ENCODE measurements at regions not wholly inside any gene's neighbourhood (a gene's known extent, or its start where the extent isn't known, plus 50 kb on each side); places are given as distances from the start of the nearest gene placed in this dataset.

DNA sequence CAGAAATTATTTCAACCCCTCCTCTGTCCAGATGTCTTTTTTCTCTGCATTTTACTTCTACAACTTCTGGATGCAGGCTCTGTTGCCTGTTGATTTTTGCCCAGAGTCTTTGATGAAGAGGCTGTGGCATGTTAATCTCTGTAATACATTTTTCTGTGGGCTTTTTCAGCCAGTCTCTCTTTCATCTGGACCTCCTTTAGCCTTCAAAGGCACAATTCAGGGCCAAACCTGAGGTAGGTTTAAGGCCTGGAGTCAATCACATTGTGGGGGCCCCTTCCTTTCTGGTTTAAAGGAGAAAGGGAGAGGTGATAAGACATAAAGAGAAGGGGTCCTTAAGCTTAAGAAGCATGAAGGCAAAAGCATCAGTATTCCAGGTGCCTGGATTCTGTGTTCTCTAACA, 553.7 kb downstream of the FLRT2 start:
- ATAC-seq (no peak), DNase-seq (ENCODE audit: low spot score) (no peak)
- peaks cover 5% of the 10 kb centered on the region; the same call in 1 of the 3 replicates for H3K9me3 Mint-ChIP-seq
- H3K27ac ChIP-seq (ENCODE audit: low read depth), result no peak overlapping the region
- H3K36me3 ChIP-seq (ENCODE audit: insufficient read depth), result no peaks in the 10 kb centered on the region
- no peak overlapping the region for H3K4me2 ChIP-seq
- H3K27me3 ChIP-seq (ENCODE audit: insufficient read depth), result no peaks in the 10 kb centered on the region
- no peak overlapping the region for H3K4me3 Mint-ChIP-seq
- no peak overlapping the region for H3K4me3 ChIP-seq
- H3K9me2 ChIP-seq (ENCODE audit: insufficient read depth), result no peaks in the 10 kb centered on the region
- no peaks in the 10 kb centered on the region for H3K36me3 Mint-ChIP-seq (ENCODE audit: low read depth)
- H3K27ac Mint-ChIP-seq, result no peak overlapping the region
- H4K20me1 ChIP-seq (replicated peaks; ENCODE audit: insufficient read depth), result no peaks in the 10 kb centered on the region
- H3K4me1 ChIP-seq (ENCODE audit: insufficient read depth), result peaks cover 14% of the 10 kb centered on the region
- TF ChIP-seq, protein P1, sequence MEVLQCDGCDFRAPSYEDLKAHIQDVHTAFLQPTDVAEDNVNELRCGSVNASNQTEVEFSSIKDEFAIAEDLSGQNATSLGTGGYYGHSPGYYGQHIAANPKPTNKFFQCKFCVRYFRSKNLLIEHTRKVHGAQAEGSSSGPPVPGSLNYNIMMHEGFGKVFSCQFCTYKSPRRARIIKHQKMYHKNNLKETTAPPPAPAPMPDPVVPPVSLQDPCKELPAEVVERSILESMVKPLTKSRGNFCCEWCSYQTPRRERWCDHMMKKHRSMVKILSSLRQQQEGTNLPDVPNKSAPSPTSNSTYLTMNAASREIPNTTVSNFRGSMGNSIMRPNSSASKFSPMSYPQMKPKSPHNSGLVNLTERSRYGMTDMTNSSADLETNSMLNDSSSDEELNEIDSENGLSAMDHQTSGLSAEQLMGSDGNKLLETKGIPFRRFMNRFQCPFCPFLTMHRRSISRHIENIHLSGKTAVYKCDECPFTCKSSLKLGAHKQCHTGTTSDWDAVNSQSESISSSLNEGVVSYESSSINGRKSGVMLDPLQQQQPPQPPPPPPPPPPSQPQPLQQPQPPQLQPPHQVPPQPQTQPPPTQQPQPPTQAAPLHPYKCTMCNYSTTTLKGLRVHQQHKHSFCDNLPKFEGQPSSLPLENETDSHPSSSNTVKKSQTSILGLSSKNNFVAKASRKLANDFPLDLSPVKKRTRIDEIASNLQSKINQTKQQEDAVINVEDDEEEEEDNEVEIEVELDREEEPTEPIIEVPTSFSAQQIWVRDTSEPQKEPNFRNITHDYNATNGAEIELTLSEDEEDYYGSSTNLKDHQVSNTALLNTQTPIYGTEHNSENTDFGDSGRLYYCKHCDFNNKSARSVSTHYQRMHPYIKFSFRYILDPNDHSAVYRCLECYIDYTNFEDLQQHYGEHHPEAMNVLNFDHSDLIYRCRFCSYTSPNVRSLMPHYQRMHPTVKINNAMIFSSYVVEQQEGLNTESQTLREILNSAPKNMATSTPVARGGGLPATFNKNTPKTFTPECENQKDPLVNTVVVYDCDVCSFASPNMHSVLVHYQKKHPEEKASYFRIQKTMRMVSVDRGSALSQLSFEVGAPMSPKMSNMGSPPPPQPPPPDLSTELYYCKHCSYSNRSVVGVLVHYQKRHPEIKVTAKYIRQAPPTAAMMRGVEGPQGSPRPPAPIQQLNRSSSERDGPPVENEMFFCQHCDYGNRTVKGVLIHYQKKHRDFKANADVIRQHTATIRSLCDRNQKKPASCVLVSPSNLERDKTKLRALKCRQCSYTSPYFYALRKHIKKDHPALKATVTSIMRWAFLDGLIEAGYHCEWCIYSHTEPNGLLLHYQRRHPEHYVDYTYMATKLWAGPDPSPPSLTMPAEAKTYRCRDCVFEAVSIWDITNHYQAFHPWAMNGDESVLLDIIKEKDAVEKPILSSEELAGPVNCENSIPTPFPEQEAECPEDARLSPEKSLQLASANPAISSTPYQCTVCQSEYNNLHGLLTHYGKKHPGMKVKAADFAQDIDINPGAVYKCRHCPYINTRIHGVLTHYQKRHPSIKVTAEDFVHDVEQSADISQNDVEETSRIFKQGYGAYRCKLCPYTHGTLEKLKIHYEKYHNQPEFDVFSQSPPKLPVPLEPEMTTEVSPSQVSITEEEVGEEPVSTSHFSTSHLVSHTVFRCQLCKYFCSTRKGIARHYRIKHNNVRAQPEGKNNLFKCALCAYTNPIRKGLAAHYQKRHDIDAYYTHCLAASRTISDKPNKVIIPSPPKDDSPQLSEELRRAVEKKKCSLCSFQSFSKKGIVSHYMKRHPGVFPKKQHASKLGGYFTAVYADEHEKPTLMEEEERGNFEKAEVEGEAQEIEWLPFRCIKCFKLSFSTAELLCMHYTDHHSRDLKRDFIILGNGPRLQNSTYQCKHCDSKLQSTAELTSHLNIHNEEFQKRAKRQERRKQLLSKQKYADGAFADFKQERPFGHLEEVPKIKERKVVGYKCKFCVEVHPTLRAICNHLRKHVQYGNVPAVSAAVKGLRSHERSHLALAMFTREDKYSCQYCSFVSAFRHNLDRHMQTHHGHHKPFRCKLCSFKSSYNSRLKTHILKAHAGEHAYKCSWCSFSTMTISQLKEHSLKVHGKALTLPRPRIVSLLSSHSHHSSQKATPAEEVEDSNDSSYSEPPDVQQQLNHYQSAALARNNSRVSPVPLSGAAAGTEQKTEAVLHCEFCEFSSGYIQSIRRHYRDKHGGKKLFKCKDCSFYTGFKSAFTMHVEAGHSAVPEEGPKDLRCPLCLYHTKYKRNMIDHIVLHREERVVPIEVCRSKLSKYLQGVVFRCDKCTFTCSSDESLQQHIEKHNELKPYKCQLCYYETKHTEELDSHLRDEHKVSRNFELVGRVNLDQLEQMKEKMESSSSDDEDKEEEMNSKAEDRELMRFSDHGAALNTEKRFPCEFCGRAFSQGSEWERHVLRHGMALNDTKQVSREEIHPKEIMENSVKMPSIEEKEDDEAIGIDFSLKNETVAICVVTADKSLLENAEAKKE (CRISPR knock-in tag; IDR thresholded peaks at IDR 0.05), result no peak
- no peak for TF ChIP-seq CREB1 (CRISPR knock-in tag; IDR thresholded peaks at IDR 0.05; ENCODE audit: low read depth)
- TF ChIP-seq EZH2 (IDR thresholded peaks at IDR 0.05; ENCODE audit: low read depth, unreplicated experiment), result no peak
- TF ChIP-seq EZH2phosphoT487 (IDR thresholded peaks at IDR 0.05; ENCODE audit: unreplicated experiment), result no peak
- no peak for TF ChIP-seq ZNF331 (CRISPR knock-in tag; IDR thresholded peaks at IDR 0.05; ENCODE audit: low read depth)
- TF ChIP-seq, protein P2, sequence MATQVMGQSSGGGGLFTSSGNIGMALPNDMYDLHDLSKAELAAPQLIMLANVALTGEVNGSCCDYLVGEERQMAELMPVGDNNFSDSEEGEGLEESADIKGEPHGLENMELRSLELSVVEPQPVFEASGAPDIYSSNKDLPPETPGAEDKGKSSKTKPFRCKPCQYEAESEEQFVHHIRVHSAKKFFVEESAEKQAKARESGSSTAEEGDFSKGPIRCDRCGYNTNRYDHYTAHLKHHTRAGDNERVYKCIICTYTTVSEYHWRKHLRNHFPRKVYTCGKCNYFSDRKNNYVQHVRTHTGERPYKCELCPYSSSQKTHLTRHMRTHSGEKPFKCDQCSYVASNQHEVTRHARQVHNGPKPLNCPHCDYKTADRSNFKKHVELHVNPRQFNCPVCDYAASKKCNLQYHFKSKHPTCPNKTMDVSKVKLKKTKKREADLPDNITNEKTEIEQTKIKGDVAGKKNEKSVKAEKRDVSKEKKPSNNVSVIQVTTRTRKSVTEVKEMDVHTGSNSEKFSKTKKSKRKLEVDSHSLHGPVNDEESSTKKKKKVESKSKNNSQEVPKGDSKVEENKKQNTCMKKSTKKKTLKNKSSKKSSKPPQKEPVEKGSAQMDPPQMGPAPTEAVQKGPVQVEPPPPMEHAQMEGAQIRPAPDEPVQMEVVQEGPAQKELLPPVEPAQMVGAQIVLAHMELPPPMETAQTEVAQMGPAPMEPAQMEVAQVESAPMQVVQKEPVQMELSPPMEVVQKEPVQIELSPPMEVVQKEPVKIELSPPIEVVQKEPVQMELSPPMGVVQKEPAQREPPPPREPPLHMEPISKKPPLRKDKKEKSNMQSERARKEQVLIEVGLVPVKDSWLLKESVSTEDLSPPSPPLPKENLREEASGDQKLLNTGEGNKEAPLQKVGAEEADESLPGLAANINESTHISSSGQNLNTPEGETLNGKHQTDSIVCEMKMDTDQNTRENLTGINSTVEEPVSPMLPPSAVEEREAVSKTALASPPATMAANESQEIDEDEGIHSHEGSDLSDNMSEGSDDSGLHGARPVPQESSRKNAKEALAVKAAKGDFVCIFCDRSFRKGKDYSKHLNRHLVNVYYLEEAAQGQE (IDR thresholded peaks at IDR 0.05; ENCODE audit: unreplicated experiment), result no peak
- no peak for TF ChIP-seq STAT1 (IDR thresholded peaks at IDR 0.05; ENCODE audit: unreplicated experiment)
- TF ChIP-seq, protein P3, sequence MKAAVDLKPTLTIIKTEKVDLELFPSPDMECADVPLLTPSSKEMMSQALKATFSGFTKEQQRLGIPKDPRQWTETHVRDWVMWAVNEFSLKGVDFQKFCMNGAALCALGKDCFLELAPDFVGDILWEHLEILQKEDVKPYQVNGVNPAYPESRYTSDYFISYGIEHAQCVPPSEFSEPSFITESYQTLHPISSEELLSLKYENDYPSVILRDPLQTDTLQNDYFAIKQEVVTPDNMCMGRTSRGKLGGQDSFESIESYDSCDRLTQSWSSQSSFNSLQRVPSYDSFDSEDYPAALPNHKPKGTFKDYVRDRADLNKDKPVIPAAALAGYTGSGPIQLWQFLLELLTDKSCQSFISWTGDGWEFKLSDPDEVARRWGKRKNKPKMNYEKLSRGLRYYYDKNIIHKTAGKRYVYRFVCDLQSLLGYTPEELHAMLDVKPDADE (IDR thresholded peaks at IDR 0.05), result no peak
- TF ChIP-seq JUNB (IDR thresholded peaks at IDR 0.05; ENCODE audit: unreplicated experiment), result no peak
- TF ChIP-seq POLR2AphosphoS5 (IDR thresholded peaks at IDR 0.05; ENCODE audit: low read depth), result no peak
- TF ChIP-seq, protein P4, sequence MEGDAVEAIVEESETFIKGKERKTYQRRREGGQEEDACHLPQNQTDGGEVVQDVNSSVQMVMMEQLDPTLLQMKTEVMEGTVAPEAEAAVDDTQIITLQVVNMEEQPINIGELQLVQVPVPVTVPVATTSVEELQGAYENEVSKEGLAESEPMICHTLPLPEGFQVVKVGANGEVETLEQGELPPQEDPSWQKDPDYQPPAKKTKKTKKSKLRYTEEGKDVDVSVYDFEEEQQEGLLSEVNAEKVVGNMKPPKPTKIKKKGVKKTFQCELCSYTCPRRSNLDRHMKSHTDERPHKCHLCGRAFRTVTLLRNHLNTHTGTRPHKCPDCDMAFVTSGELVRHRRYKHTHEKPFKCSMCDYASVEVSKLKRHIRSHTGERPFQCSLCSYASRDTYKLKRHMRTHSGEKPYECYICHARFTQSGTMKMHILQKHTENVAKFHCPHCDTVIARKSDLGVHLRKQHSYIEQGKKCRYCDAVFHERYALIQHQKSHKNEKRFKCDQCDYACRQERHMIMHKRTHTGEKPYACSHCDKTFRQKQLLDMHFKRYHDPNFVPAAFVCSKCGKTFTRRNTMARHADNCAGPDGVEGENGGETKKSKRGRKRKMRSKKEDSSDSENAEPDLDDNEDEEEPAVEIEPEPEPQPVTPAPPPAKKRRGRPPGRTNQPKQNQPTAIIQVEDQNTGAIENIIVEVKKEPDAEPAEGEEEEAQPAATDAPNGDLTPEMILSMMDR (conservative IDR thresholded peaks at IDR 0.05; ENCODE audit: low read depth in 2 of 2), result no peak
- no peak for TF ChIP-seq ZNF114 (CRISPR knock-in tag; IDR thresholded peaks at IDR 0.05)
- no peak for TF ChIP-seq NANOG (IDR thresholded peaks at IDR 0.05; ENCODE audit: borderline replicate concordance)
- H3K79me2 ChIP-seq (replicated peaks; ENCODE audit: insufficient read depth), result no peaks in the 10 kb centered on the region
- peaks cover 16% of the 10 kb centered on the region; the same call in 2 of the 3 replicates for H3K4me1 Mint-ChIP-seq
- no peaks in the 10 kb centered on the region for H3F3A ChIP-seq (replicated peaks; ENCODE audit: low read depth)
- no peaks in the 10 kb centered on the region for H3K27me3 Mint-ChIP-seq (ENCODE audit: insufficient read depth, low read depth, poor library complexity)
- no peak overlapping the region for H2AFZ ChIP-seq

All from GM23338 (cell line).